GM19438 (cell line): ENCODE measurements at regions not wholly inside any gene's neighbourhood (a gene's known extent, or its start where the extent isn't known, plus 50 kb on each side); places are given as distances from the start of the nearest gene placed in this dataset.

Experiments used
- ATAC-seq: cut with Tn5 transposase; IDR thresholded peaks from one replicate; pipeline ENCODE4 v1.9.1; 2021; ENCODE audit warnings: low read depth; ENCODE audit not compliant: unreplicated experiment

- no peak for ATAC-seq
Observed at GRCh38 chr9:73022353-73022752, 69.5 kb upstream of the ALDH1A1 start.

DNA sequence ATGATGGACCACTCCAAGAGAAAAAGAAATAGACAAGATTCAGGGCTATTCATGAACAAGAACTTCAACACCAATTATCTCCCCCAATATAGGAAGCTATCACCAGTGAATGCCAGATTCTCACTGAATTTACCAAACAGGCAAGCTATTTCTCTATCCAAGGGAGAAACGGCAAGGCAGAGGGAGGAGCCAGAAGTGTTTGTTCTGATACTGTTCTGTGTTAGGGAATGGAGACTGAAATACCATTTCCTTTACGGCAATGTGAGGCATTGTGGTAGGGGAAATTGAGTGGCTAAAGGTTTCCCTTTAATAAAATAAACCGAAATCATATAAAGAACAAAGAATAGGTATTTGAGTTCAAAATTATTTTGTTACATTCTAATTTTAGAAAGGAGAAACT is 68.0 kb upstream of the ALDH1A1 start:
- ATAC-seq: no peak

DNA sequence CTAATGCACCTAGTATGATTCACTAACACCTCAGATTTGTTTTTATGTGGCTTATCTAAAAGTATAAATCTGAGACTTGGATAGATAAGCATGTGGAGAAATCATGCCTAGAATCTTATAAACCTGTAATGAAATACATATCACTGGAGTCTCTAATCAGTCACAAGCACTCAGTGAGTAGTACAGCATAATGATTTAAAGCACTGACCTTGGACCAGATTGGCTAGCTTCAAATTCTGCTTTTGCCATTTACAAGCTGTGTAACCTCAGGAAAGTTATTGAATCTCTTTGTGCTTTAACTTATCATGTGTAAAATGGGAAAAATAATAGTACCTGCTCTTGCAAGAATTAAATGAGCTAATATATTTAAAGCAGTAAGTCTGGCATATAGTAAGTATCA is 61.2 kb upstream of the ALDH1A1 start:
- ATAC-seq: no peak

DNA sequence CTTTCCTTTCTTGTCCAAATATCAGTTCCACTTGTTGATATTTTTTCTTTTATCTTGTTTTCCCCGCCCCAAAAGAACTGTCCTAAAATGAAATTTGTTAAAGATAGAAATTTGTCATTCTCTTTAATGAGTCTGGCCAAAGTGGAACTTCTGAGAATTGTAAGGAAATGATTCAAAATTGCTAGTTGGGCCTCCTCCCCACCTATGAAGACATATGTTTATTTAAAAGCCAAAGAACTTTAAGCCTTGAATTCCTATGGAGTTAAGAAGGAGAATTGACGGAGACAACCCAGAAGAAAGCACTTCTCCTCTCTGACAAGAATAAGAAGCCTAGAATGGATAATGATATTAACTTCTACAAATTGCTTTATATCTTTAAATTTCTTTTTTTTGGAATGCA is 59.1 kb upstream of the ALDH1A1 start:
- ATAC-seq: no peak

GRCh38 chr9:73011181-73011750 is 58.4 kb upstream of the ALDH1A1 start:
- no peak for ATAC-seq

GRCh38 chr9:73009649-73010288 is 56.9 kb upstream of the ALDH1A1 start:
- ATAC-seq: no peak

- ATAC-seq: no peak
Observed at GRCh38 chr9:73007966-73008672, 55.3 kb upstream of the ALDH1A1 start.

DNA sequence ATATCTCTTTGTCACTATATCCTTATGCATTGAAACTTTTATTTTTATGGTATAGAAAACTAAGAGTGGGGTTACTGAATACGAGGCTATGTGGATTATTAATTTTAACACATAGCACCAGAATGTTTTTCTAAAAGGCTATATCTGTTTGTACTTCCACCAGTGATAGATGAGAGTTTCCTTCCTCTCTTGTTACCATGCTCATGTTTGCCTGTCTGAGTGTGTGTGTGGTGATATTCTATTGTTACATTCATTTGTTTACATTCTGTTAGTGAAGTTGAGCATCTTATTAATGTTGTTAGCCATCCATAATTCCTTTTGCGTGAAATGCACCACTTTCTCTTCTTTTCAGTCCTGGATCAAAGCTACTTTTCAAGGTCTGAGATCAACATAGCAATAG is 54.1 kb upstream of the ALDH1A1 start:
- ATAC-seq: no peak
